OCI-LY7 (cell line): ENCODE measurements at regions not wholly inside any gene's neighbourhood (a gene's known extent, or its start where the extent isn't known, plus 50 kb on each side); places are given as distances from the start of the nearest gene placed in this dataset.

Experiments used
- BruUV-seq: library from RNA; stranded (reverse); fragments of 400-500 nt; replicated peaks from 2 replicates; lab custom pipeline; 2021; lab: Mats Ljungman, UMichigan
- CTCF ChIA-PET: fragments of 300-600 bp; sonication (Branson Sonifier 250); formaldehyde crosslinking; loops from one replicate; lab custom pipeline; 2022; ENCODE audit warnings: antibody characterized with exemption; ENCODE audit not compliant: unreplicated experiment; lab: Charles Lee
- POLR2A ChIA-PET: fragments of 300-600 bp; sonication (Branson Sonifier 250); formaldehyde crosslinking; loops from one replicate; lab custom pipeline; 2022; ENCODE audit warnings: antibody characterized with exemption; lab: Charles Lee
- DNase-seq: peaks from one replicate; pipeline ENCODE4 v3.0.0-alpha.2; 2015; ENCODE audit warnings: low spot score
- H2AFZ ChIP-seq: fragments of 200-600 bp; sonication (generic), shearing (Covaris generic); 2 replicates; pipeline ENCODE4 v1.6.1; 2014; ENCODE audit warnings: mild to moderate bottlenecking, antibody characterized with exemption, low read length, moderate library complexity
- H3K27ac ChIP-seq: fragments of 200-600 bp; sonication (generic); 2 replicates; pipeline ENCODE4 v1.5.1; 2014; ENCODE audit warnings: mixed run types, low read depth, mild to moderate bottlenecking, moderate library complexity, low read length, inconsistent platforms; ENCODE audit not compliant: poor library complexity, severe bottlenecking
- H3K36me3 ChIP-seq: fragments of 200-600 bp; sonication (generic); 2 replicates; pipeline ENCODE4 v1.6.1; 2014; ENCODE audit warnings: mild to moderate bottlenecking, antibody characterized with exemption, low read length, moderate library complexity, mixed read lengths; ENCODE audit not compliant: insufficient read depth
- H3K4me1 ChIP-seq: fragments of 200-600 bp; sonication (generic); 2 replicates; pipeline ENCODE4 v1.5.1; 2014; ENCODE audit warnings: mild to moderate bottlenecking, low read length; ENCODE audit not compliant: insufficient read depth, poor library complexity, severe bottlenecking
- H3K4me2 ChIP-seq: fragments of 200-600 bp; sonication (generic); 2 replicates; pipeline ENCODE4 v1.6.1; 2014; ENCODE audit warnings: mild to moderate bottlenecking, low read length
- H3K4me3 ChIP-seq: fragments of 200-600 bp; sonication (generic); 2 replicates; pipeline ENCODE4 v1.5.1; 2014; ENCODE audit warnings: mild to moderate bottlenecking, low read depth, low read length; ENCODE audit not compliant: poor library complexity, severe bottlenecking
- H3K79me2 ChIP-seq: fragments of 200-600 bp; sonication (generic); 2 replicates; pipeline ENCODE4 v1.6.1; 2016; ENCODE audit warnings: low read depth, mild to moderate bottlenecking, low read length, moderate library complexity, mixed read lengths; ENCODE audit not compliant: insufficient read depth
- H3K9me2 ChIP-seq: fragments of 200-600 bp; sonication (generic); 2 replicates; pipeline ENCODE4 v1.6.1; 2016; ENCODE audit warnings: mild to moderate bottlenecking, low read length, mixed read lengths; ENCODE audit not compliant: insufficient read depth
- H3K9me3 ChIP-seq: fragments of 200-600 bp; sonication (generic); 2 replicates; pipeline ENCODE4 v1.6.1; 2014; ENCODE audit warnings: mild to moderate bottlenecking, mixed run types, low read length, mixed read lengths
- H4K20me1 ChIP-seq: fragments of 200-600 bp; sonication (generic); 2 replicates; pipeline ENCODE4 v1.6.1; 2014; ENCODE audit warnings: mild to moderate bottlenecking, antibody characterized with exemption, low read length, moderate library complexity, mixed read lengths; ENCODE audit not compliant: insufficient read depth
- CTCF ChIP-seq: fragments of 200-600 bp; sonication (generic); conservative IDR thresholded peaks from 2 replicates; pipeline ENCODE4 v1.5.1; 2014; ENCODE audit warnings: mild to moderate bottlenecking, antibody characterized with exemption, low read length, moderate library complexity, mixed read lengths
- EZH2phosphoT487 ChIP-seq: fragments of 200-600 bp; sonication (generic); IDR thresholded peaks from 2 replicates; pipeline ENCODE4 v1.6.1; 2018; ENCODE audit warnings: low read depth, borderline replicate concordance, mild to moderate bottlenecking, mixed run types, antibody characterized with exemption, low read length, moderate library complexity, mixed read lengths
- intact Hi-C: fragments of 100-400 bp; cut with micrococcal nuclease; formaldehyde crosslinking; loops from one replicate; pipeline ENCODE4 v1.10.0; 2022; ENCODE audit not compliant: unreplicated experiment

DNA sequence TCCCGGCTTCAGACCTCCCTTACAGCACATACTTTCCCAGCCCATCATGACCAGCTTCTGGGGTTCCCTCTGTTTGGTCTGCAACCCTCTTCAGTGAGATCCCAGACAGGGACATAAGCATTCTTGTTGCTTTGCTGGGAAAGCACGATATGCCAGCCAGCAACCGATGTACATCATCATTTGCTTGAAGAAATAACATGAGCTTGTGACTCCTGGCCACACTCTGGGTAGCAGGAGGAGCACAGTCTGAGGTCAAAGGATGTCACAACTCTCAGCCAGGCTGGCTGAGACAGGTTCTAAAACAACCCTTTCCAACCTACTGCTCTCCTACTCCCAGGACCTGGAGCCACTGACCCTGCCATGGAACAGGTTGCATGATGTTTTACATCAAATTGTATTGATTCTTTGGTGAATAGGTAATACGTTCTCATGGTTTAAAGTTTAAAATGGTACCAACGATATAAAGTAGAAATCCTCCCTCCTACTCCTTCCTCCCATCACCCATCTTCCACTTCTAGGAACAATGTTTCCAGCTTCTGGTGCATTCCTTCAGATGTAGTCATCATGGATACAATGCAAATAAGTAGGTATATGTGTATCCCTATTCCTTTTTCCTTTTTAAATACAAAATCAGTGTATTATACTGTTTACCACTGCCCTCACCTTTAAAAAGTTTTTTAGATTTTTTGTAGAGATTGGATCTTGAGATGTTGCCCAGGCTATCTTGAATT is 190.3 kb downstream of the OPA1 start:
- no peak overlapping the region for H3K4me2 ChIP-seq

DNA sequence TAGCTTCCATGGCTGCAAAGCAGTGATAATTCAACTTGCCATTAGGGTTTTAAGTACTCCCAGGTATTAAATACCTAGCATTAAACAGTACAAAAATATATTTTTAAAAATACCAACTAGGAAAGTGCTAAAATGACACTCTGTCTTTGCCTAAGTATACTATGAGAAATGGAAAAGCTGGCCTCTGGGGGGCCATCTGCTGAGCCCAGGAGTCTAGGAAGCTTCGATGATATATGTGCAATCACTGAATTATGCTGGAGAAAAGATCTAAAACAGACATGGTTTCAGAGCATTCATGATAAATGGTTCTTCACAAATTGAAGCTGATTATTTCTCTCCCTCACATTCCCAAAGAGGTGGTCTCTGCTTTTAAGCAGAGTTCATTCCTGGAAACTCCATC is 191.8 kb downstream of the OPA1 start:
- Histone ChIP-seq H3K9me3 (no peaks in the 10 kb centered on the region), H3K4me3 (no peak overlapping the region)
- BruUV-seq, result no TSS peak

More for the DNA sequence above, 190.3 kb downstream of the OPA1 start:
- BruUV-seq, result no TSS peak
- CTCF ChIA-PET, result no interaction called here
- Histone ChIP-seq H2AFZ (no peak overlapping the region), H3K79me2 (no peaks in the 10 kb centered on the region), H3K9me3 (no peaks in the 10 kb centered on the region), H3K4me3 (no peak overlapping the region), H4K20me1 (no peaks in the 10 kb centered on the region), H3K27ac (no peak overlapping the region), H3K4me1 (no peaks in the 10 kb centered on the region), H3K9me2 (no peaks in the 10 kb centered on the region), H3K36me3 (no peaks in the 10 kb centered on the region)
- no peak for DNase-seq
- POLR2A ChIA-PET, result interaction anchor here (0.5 to 1.1 kb wide), 4 partner anchors 117 to 523 kb away, joined by 3 to 4 read pairs (median 3); no protein-coding TSS in a partner anchor
- intact Hi-C loops, result loop anchor here (10.0 kb wide), 1 partner anchor 191 kb away; no protein-coding TSS in a partner anchor
- TF ChIP-seq CTCF, result no peak
- TF ChIP-seq EZH2phosphoT487, result no peak

More for the DNA sequence above, 191.8 kb downstream of the OPA1 start:
- no peaks in the 10 kb centered on the region for H4K20me1 ChIP-seq
- H3K79me2 ChIP-seq, result no peaks in the 10 kb centered on the region
- no peaks in the 10 kb centered on the region for H3K36me3 ChIP-seq
- TF ChIP-seq CTCF (0 out of 2 replicates have a peak, but pooled peaks have one; percentile 33), EZH2phosphoT487 (no peak)
- no peak overlapping the region for H2AFZ ChIP-seq
- intact Hi-C loops, result loop anchor here (5.0 to 10.0 kb wide), 2 partner anchors 82 to 190 kb away; no protein-coding TSS in a partner anchor
- POLR2A ChIA-PET, result interaction anchor here (0.6 kb wide), 2 partner anchors 39 to 357 kb away, joined by 3 to 5 read pairs; no protein-coding TSS in a partner anchor
- DNase-seq, result no peak
- H3K9me2 ChIP-seq, result no peaks in the 10 kb centered on the region
- CTCF ChIA-PET, result no interaction called here
- H3K27ac ChIP-seq, result no peak overlapping the region
- H3K4me2 ChIP-seq, result no peak overlapping the region
- H3K4me1 ChIP-seq, result no peaks in the 10 kb centered on the region
